ENCODE measurements at regions not wholly inside any gene's neighbourhood (a gene's known extent, or its start where the extent isn't known, plus 50 kb on each side); places are given as distances from the start of the nearest gene placed in this dataset.

DNA sequence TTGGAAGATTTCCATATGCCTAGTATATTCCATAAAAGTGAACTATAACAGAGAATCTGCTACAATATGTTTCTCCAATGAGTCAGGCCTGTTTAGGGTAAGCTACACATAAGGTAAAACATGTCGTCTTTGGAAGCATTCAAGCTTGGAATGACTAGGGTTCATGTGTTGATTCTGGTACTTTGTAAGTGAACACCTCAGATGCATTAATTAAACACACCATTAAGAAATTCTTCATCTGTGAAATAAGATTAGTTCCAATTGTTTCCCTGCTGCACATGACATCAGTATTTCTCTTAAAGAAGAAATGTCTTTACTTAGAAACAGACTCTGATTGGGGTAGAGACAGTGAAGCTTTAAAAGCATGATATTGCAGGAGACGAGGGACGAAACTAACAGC, 461.1 kb upstream of the NXPH2 start:
- no peak for DNase-seq

- no peak for DNase-seq
These were observed 456.8 kb upstream of the NXPH2 start for GRCh38 chr2:139237023-139237422.

GRCh38 chr2:139230881-139231280, 450.7 kb upstream of the NXPH2 start:
- DNase-seq = no peak

- DNase-seq = no peak
These were observed 448.1 kb upstream of the NXPH2 start for GRCh38 chr2:139228276-139228675.

- no peak for DNase-seq
These were observed 445.8 kb upstream of the NXPH2 start for GRCh38 chr2:139225961-139226360.

DNA sequence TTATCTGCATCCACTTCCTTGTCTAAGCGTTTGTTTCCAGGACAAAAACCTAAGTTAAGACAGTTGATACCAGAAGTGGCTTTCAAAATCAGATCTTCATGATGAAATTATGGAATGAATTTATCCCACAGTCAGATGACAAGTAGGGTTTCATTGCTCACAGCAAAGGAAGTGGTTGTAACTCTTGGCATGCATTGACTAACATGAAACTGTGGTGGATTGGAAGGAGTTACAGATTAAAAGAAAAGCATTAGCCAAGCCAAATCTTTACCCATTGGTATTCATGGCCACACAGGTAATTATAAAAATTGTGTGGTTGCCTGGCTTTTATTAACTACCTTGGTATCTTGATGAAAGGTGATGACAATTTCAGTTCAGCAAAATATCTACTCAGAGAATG, 438.0 kb upstream of the NXPH2 start:
- no peak for DNase-seq

DNA sequence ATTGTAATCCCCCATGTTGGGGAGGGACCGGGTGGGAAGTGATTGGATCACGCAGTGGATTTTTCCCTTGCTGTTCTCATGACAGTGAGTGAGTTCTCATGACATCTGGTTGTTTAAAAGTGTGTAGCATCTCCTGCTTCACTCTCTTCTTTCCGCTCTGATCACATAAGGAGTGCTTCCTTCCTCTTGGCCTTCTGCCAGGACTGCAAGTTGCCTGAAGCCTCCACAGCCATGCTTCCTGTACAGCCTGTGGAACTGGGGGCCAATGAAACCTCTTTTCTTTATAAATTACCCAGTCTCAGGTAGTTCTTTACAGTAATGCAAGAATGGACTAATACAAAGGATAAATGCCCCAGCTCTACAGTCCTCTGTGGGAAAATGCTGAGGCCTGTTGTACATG, 437.5 kb upstream of the NXPH2 start:
- no peak for DNase-seq

GRCh38 chr2:139216435-139216834, 436.2 kb upstream of the NXPH2 start:
- DNase-seq = no peak

DNA sequence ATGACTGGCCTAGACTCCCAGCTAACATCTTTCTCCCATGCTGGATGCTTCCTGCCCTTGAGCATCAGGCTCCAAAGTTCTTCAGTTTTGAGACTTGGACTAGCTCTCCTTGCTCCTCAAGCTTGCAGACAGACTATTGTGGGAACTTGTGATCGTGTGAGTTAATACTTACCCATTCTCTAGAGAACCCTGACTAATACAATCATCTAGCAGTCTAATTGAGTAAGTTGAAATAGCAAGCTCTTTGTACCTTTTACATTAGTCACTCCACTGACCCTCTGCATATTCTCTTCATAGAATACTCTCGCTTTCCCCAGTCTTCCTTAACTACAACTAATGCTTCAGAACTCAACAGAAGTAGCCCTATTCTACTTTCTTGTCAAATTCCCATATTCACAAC, 434.6 kb upstream of the NXPH2 start:
- no peak for DNase-seq

GRCh38 chr2:139209586-139209985, 429.4 kb upstream of the NXPH2 start:
- no peak for DNase-seq

DNA sequence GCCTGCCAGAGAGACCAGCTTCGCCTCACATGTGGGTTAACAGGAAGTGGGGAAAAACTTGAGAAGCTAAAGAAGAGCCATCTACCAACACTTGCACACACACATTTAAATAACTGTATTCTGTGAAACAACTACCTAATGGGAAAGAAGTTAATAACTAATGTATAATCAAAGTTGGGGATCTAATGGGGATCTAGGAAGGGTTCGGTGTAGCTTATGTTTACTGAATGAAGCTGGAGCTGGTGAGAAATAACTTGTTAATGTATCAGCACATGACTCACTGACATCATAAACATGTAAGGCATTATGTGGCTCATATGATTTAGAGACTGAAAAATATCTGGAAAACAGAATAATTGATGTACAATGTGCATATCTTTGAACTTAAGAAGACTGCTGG, 421.3 kb upstream of the NXPH2 start:
- no peak for DNase-seq

- DNase-seq = no peak
These were observed 416.6 kb upstream of the NXPH2 start for GRCh38 chr2:139196754-139197153.

DNA sequence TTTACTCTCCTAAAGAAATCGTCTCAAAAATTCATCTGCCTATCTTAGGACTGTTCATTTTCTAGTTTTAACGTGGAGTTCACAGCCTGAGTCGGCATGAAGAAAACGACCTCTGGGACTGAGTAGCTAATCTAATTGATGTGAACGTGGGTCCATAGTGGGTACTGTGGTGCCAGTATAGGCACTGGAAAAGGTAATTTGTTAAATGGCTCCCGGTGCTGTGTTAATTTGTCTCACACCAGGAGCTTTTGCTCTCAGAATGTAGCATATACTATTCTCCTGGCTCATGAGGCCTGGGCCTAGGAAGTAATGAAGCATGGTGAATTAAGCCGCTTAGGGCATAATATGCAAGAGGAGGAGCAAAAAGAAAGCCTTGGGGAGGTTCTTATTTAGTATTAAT, 414.4 kb upstream of the NXPH2 start:
- DNase-seq = no peak

DNA sequence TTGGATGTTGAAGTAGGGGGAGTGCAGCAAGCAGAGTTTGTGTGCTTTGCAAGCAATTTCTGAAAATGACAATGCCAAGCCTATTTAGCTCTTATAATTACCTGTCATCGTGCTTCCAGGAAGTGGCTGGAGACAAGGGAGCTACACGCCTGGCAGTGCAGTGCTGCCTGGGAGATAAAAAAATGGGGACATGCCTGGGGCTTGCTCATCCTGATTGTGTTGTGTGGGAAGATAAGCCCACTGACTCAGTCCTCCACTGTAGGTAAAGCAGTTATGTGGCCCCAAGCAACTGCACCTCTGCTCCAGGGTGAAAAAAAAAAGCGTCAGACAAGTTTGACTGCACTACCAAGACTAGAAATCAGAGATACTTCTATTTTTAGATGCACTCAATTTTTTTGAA, 396.9 kb upstream of the NXPH2 start:
- peak; percentile 32 for DNase-seq

GRCh38 chr2:139175510-139175909, 395.3 kb upstream of the NXPH2 start:
- peak; percentile 86 for DNase-seq

GRCh38 chr2:139170406-139170805, 390.2 kb upstream of the NXPH2 start:
- peak; percentile 75 for DNase-seq

GRCh38 chr2:139165601-139166000, 385.4 kb upstream of the NXPH2 start:
- no peak for DNase-seq

DNA sequence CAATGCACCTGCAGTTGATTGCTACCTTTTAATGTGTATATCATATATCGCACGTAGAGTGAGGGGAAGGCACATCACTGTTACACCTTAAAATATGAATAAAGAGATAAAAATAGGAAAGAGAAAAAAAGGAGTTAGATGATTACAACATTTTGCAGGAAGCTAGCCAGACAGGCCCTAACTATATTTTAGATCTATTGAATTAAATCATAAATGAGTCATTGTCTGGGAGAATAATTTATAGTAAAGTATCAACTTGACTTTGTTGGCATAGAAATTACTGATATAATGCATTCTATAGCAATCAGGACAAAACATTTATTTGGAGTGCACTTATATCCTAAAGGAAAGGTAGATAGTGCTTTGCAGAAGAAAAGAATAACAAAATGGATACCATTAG, 384.9 kb upstream of the NXPH2 start:
- DNase-seq = peak; percentile 1

DNA sequence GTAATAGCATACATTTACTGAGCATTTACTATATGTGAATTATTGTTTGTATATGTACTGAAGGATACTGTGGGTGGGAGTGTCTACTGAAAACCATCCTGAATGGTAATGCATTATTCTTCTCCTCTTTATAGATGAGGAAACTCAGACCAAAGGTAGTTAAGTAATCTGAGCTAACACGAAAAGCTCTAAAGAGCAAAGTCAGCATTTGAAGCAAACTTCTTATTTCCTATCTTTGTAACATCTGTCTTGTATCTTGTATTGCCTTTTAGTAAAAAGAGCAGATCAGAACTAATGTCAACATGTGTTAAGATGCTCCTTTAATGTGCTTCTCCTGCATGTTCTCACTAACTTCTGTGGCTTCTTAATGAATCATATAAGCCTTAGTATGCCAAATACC, 382.8 kb upstream of the NXPH2 start:
- DNase-seq = no peak

DNA sequence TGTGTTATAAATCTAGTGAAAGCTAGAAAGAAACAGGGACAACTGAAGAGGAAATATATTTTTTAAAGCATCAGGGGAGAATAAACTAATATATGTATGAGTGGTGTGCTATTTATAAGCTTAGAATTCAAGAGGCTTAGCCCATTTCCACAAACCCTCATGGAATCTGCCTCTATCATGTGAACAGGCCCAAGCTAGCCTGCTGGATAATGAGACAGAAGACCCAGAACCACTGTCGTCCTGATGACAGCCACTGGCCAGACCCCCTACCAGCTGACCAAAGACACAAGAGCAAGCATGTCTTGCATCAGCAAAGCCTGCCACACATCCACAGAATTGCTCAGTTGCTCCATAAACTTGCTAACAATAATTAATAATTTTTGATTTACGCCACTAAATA, 382.3 kb upstream of the NXPH2 start:
- DNase-seq = no peak

- DNase-seq = no peak
These were observed 380.6 kb upstream of the NXPH2 start for GRCh38 chr2:139160836-139161235.

DNA sequence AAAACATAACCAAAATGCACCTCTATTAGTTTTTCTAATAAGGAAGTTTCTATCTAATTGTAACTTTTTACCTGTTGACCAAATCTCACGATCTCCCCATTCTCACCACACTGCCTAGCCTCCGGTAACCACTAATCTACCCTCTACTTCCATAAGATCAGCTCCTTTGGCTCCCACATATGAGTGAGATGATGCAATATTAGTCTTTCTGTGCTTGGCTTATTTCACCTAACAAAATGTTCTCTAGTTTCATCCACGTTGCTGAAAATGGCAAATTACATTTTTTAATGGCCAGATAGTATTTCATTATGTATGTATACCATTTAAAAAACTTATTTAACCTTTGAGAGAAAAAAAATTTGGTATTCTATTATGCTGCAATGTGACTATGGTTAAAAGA, 379.0 kb upstream of the NXPH2 start:
- no peak for DNase-seq

DNA sequence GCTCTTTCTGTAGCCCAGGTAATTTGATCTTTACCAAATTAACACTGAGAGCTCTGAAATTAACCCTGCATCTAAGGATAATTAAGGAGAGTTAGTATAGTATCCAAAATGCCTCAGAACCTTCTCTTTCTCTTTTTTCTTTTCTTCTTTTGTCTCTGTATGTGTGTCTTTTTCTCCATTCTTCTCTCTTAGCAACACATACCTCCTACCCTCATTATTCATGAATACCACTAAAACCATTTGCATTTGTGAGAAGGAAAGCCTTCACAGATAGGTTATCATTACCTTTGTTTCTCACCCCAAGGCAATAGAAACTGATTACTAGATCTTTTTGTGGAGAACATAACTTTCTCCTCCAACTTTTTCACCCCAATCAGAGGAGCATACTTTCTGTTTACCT, 376.5 kb upstream of the NXPH2 start:
- DNase-seq = peak; percentile 9

- no peak for DNase-seq
These were observed 375.8 kb upstream of the NXPH2 start for GRCh38 chr2:139155991-139156390.

DNA sequence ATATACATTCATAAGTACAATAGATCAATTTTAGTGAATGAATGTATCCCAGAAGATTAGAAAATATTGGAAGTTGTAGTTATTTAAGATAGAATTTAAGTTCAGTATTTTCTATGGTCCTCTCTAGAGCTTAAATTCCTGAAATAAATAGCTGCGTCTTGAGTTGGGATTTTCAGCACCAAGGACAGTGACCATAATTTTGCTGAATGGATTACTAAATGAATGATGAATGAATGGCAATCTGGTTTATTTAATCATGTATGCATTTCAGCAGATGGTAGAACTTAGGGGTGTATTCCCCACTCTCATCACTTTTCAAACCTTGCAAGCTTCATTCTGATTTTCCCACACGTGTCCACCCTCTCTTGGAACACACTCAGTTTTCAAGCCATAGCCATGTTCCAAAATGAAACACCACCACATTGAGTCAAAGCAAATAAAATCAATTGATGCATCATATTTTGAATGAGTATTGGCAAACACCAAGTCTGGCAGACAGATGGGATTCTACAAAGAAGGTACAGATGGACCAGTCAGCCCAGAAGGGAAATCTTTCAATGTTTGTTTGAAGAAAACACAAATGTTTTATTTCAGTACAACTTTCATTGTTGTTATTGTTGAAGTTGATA, 362.2 kb upstream of the NXPH2 start:
- DNase-seq = no peak

DNA sequence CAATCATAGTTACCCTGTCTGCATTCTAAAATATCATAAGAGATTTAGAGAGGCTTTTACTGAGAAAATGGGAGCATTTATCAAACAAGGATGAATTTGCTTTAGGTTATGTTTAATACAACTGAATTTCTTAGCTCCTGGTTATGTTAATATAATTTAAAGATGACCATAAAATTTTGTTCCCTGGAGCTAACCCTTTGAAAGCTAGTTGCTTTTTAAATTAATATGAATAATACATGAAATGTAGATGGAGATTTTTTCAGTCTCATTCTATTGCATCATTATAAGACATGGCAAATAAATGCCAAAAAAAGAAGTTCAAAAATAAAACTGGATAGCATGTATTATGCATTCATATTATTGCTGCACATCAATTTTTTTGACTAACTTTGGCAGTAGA, 344.1 kb upstream of the NXPH2 start:
- DNase-seq = no peak
